IMR-90 (cell line): ENCODE measurements at regions not wholly inside any gene's neighbourhood (a gene's known extent, or its start where the extent isn't known, plus 50 kb on each side); places are given as distances from the start of the nearest gene placed in this dataset.

Source experiments
- ATAC-seq: fragments of 200-7000 bp; cut with Tn5 transposase; 2 replicates; pipeline ENCODE4 v1.9.1; 2020; ENCODE audit warnings: low read depth, mild to moderate bottlenecking, moderate library complexity
- BruUV-seq: library from RNA; stranded (reverse); fragments of 400-500 nt; replicated peaks from 2 replicates; lab custom pipeline; 2021; lab: Mats Ljungman, UMichigan
- CTCF ChIA-PET: fragments of 300-600 bp; formaldehyde crosslinking; extraction: SDS; loops from one replicate; lab custom pipeline; 2021; ENCODE audit warnings: antibody characterized with exemption; lab: Yijun Ruan, JAX
- POLR2A ChIA-PET: fragments of 300-600 bp; sonication (Branson Sonifier 250); formaldehyde crosslinking; loops from one replicate; lab custom pipeline; 2022; ENCODE audit warnings: antibody characterized with exemption; ENCODE audit not compliant: unreplicated experiment; lab: Charles Lee
- DNase-seq: peaks from one replicate; pipeline ENCODE4 v3.0.0; 2013
- H2AFZ ChIP-seq: replicated peaks from 2 replicates; pipeline ENCODE3; 2013; ENCODE audit warnings: low read length, mild to moderate bottlenecking; ENCODE audit not compliant: poor library complexity
- H2AK5ac ChIP-seq: 2 replicates; pipeline ENCODE4 v1.6.1; 2013; ENCODE audit warnings: low read depth, low read length, inconsistent platforms
- H2AK9ac ChIP-seq: replicated peaks from 2 replicates; pipeline ENCODE3; 2013; ENCODE audit warnings: mild to moderate bottlenecking, low read depth, low read length, moderate library complexity; ENCODE audit not compliant: poor library complexity
- H2BK120ac ChIP-seq: 2 replicates; pipeline ENCODE4 v1.6.1; 2013; ENCODE audit warnings: low read depth, low read length, inconsistent platforms
- H2BK15ac ChIP-seq: 3 replicates; pipeline ENCODE4 v1.6.1; 2013; ENCODE audit warnings: low read depth, low read length, inconsistent platforms
- H2BK20ac ChIP-seq: 2 replicates; pipeline ENCODE4 v1.6.1; 2013; ENCODE audit warnings: low read depth, mild to moderate bottlenecking, inconsistent platforms, low read length, moderate library complexity
- H2BK5ac ChIP-seq: 2 replicates; pipeline ENCODE4 v1.6.1; 2013; ENCODE audit warnings: mild to moderate bottlenecking, low read depth, low read length, inconsistent platforms; ENCODE audit not compliant: poor library complexity, severe bottlenecking
- H3K14ac ChIP-seq: replicated peaks from 2 replicates; pipeline ENCODE4 v1.6.1; 2013; ENCODE audit warnings: low read depth, low read length, inconsistent platforms
- H3K18ac ChIP-seq: 2 replicates; pipeline ENCODE4 v1.6.1; 2013; ENCODE audit warnings: low read depth, low read length, control low read depth
- H3K23ac ChIP-seq: 2 replicates; pipeline ENCODE4 v1.6.1; 2013; ENCODE audit warnings: low read depth, low read length, inconsistent platforms
- H3K27ac ChIP-seq: 2 replicates; pipeline ENCODE4 v1.5.1; 2013; ENCODE audit warnings: mild to moderate bottlenecking, control low read depth, low read length; ENCODE audit not compliant: insufficient read depth
- H3K27me3 ChIP-seq: 2 replicates; pipeline ENCODE4 v1.6.1; 2013; ENCODE audit warnings: low read length; ENCODE audit not compliant: control insufficient read depth, insufficient read depth
- H3K36me3 ChIP-seq: 2 replicates; pipeline ENCODE4 v1.6.1; 2013; ENCODE audit warnings: low read length, mixed read lengths; ENCODE audit not compliant: control insufficient read depth, insufficient read depth
- H3K4ac ChIP-seq: 2 replicates; pipeline ENCODE4 v1.6.1; 2013; ENCODE audit warnings: low read depth, low read length, inconsistent platforms
- H3K4me1 ChIP-seq: 2 replicates; pipeline ENCODE4 v1.6.1; 2013; ENCODE audit warnings: low read length, mixed read lengths; ENCODE audit not compliant: control insufficient read depth, insufficient read depth
- H3K4me2 ChIP-seq: 2 replicates; pipeline ENCODE4 v1.6.1; 2013; ENCODE audit warnings: low read depth, mild to moderate bottlenecking, control low read depth, low read length, moderate library complexity
- H3K4me3 ChIP-seq: 2 replicates; pipeline ENCODE4 v1.5.1; 2013; ENCODE audit warnings: low read depth, mild to moderate bottlenecking, control low read depth, low read length, moderate library complexity; ENCODE audit not compliant: insufficient read depth
- H3K56ac ChIP-seq: 2 replicates; pipeline ENCODE4 v1.6.1; 2013; ENCODE audit warnings: low read length, inconsistent platforms; ENCODE audit not compliant: insufficient read depth; ENCODE audit errors: extremely low read depth
- H3K79me1 ChIP-seq, 2 experiments: 2 replicates each; pipeline ENCODE4 v1.6.1; 2013; ENCODE audit warnings: low read length in 2 of 2, inconsistent platforms in 1 of 2, low read depth in 1 of 2
- H3K9ac ChIP-seq: 2 replicates; pipeline ENCODE4 v1.6.1; 2013; ENCODE audit warnings: low read depth, low read length, control low read depth
- H3K9me1 ChIP-seq: 2 replicates; pipeline ENCODE4 v1.6.1; 2013; ENCODE audit warnings: low read length, inconsistent platforms; ENCODE audit not compliant: insufficient read depth
- H3K9me3 ChIP-seq: 2 replicates; pipeline ENCODE4 v1.6.1; 2013; ENCODE audit warnings: low read length; ENCODE audit not compliant: control insufficient read depth, insufficient read depth
- H4K20me1 ChIP-seq: 2 replicates; pipeline ENCODE4 v1.6.1; 2013; ENCODE audit warnings: low read length, inconsistent platforms; ENCODE audit not compliant: insufficient read depth
- H4K5ac ChIP-seq: 2 replicates; pipeline ENCODE4 v1.6.1; 2013; ENCODE audit warnings: mild to moderate bottlenecking, low read depth, low read length, control low read depth
- H4K8ac ChIP-seq, 2 experiments: 2 replicates each; pipeline ENCODE4 v1.6.1; 2013; ENCODE audit warnings: low read depth in 2 of 2, low read length in 2 of 2, control low read depth in 1 of 2, inconsistent platforms in 1 of 2
- H4K91ac ChIP-seq: 2 replicates; pipeline ENCODE4 v1.6.1; 2013; ENCODE audit warnings: low read depth, low read length, inconsistent platforms; ENCODE audit not compliant: insufficient read depth
- CHD1 ChIP-seq: IDR thresholded peaks from 2 replicates; pipeline ENCODE4 v1.6.1; 2012; ENCODE audit warnings: low read depth, low read length, improper control_type of control experiment
- MXI1 ChIP-seq: IDR thresholded peaks from 2 replicates; pipeline ENCODE4 v1.6.1; 2012; ENCODE audit warnings: low read depth, mild to moderate bottlenecking, low read length, moderate library complexity, borderline replicate concordance
- NFE2L2 ChIP-seq: fragments of 150-350 bp; IDR thresholded peaks from 2 replicates; pipeline ENCODE4 v1.6.1; 2016; ENCODE audit warnings: low read depth, mild to moderate bottlenecking, low read length
- RFX5 ChIP-seq: IDR thresholded peaks from 2 replicates; pipeline ENCODE4 v1.8.0; 2012; ENCODE audit warnings: low read depth, mild to moderate bottlenecking, low read length, moderate library complexity
- SMC3 ChIP-seq: fragments of 150-350 bp; IDR thresholded peaks from 2 replicates; pipeline ENCODE4 v1.6.1; 2016; ENCODE audit warnings: low read depth, mild to moderate bottlenecking, antibody characterized with exemption, low read length, moderate library complexity
- WGBS, 2 experiments: methylation state at CpG; one replicate each; pipeline versions ENCODE4 v1.1.5 to v1.1.7; 2013; ENCODE audit warnings: missing lambda C conversion rate in 2 of 2; ENCODE audit not compliant: insufficient read length in 1 of 2; ENCODE audit errors: extremely low coverage in 2 of 2; 5-methylcytosine and 5-hydroxymethylcytosine counted together
- dilution Hi-C: fragments of 300-500 bp; cut with HindIII; formaldehyde crosslinking; loops from one replicate; pipeline ENCODE4 v1.14.3; 2018; ENCODE audit warnings: low sequenced_read_pairs; ENCODE audit not compliant: unreplicated experiment
- in situ Hi-C: fragments of 300-500 bp; cut with MboI; formaldehyde crosslinking; loops from 3 replicates; pipeline ENCODE4 v1.14.3; 2019; ENCODE audit warnings: low sequenced_read_pairs, inconsistent platforms, mixed read lengths
- intact Hi-C: fragments of 100-400 bp; cut with micrococcal nuclease; formaldehyde crosslinking; loops from 2 replicates; pipeline ENCODE4 v1.10.0; 2022
- TF ChIP-seq, protein P1 (sequence below): conservative IDR thresholded peaks from 2 replicates; pipeline ENCODE4 v1.5.1; 2012; ENCODE audit warnings: mild to moderate bottlenecking, low read depth, low read length, improper control_type of control experiment

DNA sequence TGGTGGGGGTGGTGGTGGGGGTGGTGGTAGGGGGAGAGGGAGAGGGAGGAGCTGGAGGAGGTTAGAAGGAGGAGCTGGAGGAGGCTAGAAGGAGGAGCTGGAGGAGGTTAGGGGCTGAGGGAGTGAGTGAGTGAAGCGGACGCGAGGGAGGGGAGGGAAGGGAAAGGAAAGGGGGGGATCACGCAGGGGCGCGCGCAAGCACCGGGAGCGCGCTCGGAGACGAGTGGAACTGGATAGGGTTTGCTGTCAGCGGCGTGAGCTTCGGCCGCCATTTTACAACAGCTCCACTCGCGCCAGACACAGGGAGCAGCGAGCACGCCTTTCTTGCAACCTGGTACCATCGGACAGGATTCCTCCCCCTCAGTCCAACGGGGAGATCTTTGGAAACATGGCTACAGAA lies 90.5 kb upstream of the FERMT1 start:
- in situ Hi-C loops (no loop called here), intact Hi-C loops (no loop called here), dilution Hi-C loops (no loop called here)
- Histone ChIP-seq H3K27ac (no peak overlapping the region), H3K14ac (no peak overlapping the region), H4K20me1 (no peaks in the 10 kb centered on the region), H3K18ac (no peak overlapping the region), H4K8ac (no peak overlapping the region), H2BK15ac (no peak overlapping the region), H3K4me3 (no peak overlapping the region), H3K4me2 (no peak overlapping the region), H3K9ac (no peak overlapping the region), H2BK20ac (no peak overlapping the region), H3K4me1 (no peaks in the 10 kb centered on the region), H2AFZ (no peak overlapping the region), H4K91ac (no peak overlapping the region), H2AK9ac (no peak overlapping the region), H3K56ac (no peak overlapping the region), H3K4ac (no peak overlapping the region), H4K5ac (no peak overlapping the region), H2AK5ac (no peak overlapping the region), H2BK5ac (no peak overlapping the region), H2BK120ac (no peak overlapping the region), H3K27me3 (no peaks in the 10 kb centered on the region), H3K9me1 (no peaks in the 10 kb centered on the region), H3K23ac (no peak overlapping the region), H3K36me3 (no peaks in the 10 kb centered on the region), H3K9me3 (no peaks in the 10 kb centered on the region), H3K79me1 (no peaks in the 10 kb centered on the region)
- DNase-seq, result no peak
- ChIA-PET POLR2A (no interaction called here), CTCF (no interaction called here)
- 100% methylated on average over 2 of the region's 22 CpGs; no CpG with 5 or more reads in 1 of the 2 experiments for WGBS, 2 experiments
- no peak for ATAC-seq
- no peak for TF ChIP-seq CHD1
- TF ChIP-seq MXI1, result no peak
- no peak for TF ChIP-seq NFE2L2
- no peak for TF ChIP-seq RFX5
- TF ChIP-seq, protein P1, sequence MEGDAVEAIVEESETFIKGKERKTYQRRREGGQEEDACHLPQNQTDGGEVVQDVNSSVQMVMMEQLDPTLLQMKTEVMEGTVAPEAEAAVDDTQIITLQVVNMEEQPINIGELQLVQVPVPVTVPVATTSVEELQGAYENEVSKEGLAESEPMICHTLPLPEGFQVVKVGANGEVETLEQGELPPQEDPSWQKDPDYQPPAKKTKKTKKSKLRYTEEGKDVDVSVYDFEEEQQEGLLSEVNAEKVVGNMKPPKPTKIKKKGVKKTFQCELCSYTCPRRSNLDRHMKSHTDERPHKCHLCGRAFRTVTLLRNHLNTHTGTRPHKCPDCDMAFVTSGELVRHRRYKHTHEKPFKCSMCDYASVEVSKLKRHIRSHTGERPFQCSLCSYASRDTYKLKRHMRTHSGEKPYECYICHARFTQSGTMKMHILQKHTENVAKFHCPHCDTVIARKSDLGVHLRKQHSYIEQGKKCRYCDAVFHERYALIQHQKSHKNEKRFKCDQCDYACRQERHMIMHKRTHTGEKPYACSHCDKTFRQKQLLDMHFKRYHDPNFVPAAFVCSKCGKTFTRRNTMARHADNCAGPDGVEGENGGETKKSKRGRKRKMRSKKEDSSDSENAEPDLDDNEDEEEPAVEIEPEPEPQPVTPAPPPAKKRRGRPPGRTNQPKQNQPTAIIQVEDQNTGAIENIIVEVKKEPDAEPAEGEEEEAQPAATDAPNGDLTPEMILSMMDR, result no peak
- no peak for TF ChIP-seq SMC3
- no TSS peak for BruUV-seq
